Activated CD4-positive, alpha-beta T cell treated with anti-CD3 and anti-CD28 coated beads, Interleukin-2, Interleukin-6, amounts not matched to agents 100 ng/mL and 50 ng/mL, durations not matched to agents 16 hours and 8 hours (primary cell): ENCODE measurements at regions not wholly inside any gene's neighbourhood (a gene's known extent, or its start where the extent isn't known, plus 50 kb on each side); places are given as distances from the start of the nearest gene placed in this dataset.

ENCODE experiments used
- DNase-seq: peaks from one replicate; pipeline ENCODE4 v3.0.0-alpha.2; 2020

DNA sequence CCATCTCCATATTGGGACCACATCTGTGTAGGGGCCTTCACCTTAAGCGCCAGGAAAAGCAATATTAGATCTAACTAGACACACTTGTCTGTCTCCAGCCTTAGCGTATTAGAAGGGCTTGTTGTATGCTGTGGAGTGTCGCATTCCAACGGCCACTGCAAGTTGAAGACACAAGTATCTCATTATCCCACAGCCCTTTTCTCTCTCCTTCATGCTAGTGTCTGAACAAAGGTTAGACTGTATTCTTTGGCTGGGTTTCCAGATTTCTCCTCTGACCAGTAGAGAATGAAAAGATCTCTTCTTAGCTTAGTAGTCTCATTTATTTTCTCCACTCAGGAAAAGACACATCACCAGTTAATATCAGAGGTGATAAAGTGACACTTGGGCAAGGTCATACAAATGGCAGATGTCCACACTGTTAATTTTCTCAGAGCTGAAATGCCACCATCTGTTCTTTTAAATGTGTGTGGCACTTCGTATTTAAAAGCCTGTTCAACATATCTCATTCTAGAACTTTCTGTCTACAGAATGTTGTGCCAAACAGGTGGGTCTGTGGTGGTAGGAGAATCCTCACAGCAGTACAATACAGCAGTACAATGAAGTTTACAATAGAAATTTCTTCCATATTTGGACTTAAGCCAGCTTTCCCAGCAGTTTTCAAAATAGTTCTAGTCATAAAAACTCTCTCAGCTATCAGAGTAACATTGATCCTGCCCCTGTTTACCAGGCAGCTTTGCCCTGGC, 94.0 kb upstream of the ITGA6 start:
- DNase-seq, result no peak

DNA sequence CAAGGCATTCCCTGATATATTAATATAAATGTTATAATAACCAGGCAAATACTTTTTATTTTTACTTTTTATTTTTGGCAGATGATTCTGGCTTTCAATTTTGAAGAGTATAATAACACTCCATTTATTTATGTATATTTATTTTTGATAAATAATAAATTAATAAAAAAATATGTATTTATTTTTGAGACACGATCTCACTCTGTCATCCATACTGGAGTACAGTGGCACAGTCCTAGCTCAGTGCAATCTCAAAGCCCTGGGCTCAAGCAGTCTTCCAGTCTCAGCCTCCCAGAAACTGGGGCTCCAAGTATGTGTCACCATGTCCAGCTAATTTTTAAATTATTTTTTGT, 93.4 kb upstream of the ITGA6 start:
- no peak for DNase-seq

DNA sequence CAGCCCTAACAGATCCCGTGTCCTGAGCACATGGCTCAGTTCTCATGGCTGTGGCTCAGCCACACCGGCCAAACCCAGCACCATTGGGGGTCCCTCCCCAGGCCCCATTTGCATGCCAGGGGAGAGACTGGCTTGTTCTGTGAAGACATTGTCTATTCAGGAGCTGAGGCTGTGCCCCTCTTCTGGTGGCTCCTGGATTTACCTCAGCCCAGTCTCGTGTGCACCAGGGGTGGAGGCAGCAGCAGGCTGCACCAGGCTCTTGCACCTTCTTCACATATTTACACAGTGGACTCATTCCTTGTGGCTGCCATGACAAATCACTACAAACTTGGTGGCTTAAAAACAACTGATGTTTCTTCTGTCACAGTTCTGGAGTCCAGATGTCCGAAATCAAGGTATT, 92.4 kb upstream of the ITGA6 start:
- no peak for DNase-seq

DNA sequence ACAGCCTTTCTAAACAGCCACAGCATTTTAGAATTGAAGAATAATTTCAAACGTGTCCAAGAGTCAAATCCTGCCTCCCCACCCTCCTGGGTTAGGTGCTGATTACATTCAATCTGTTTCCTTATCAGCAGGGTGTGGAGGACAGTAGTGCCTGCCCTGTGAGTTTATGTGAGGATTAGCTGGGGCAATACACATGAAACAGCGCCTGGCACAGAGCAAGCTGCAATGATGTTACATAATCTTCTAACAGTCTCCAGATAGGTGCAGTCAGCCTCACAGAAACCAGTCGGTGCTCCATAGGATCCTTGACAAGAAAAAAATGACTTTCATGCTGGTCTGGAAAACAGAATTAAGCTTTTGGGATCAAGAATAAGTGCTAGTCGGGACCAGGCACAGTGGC, 91.7 kb upstream of the ITGA6 start:
- DNase-seq, result no peak

DNA sequence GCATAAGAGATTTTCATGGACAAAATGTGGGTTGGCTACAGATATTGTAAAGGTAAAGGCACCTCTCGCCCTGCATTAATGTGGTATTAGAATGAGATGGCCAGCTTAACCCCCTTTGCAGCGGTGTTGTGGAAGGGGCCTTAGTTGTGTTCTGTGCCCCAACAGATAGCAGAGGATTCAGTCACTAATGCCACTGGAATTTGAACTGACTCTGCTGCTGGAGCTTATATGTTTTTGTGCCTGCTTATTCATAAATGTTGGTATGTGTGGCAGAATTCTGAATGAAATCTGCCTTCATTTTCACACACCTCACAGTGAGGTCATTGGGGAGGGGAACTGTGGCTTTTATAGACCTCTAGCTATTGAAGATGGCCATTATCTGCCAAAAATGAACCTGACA, 90.7 kb upstream of the ITGA6 start:
- DNase-seq, result no peak

DNA sequence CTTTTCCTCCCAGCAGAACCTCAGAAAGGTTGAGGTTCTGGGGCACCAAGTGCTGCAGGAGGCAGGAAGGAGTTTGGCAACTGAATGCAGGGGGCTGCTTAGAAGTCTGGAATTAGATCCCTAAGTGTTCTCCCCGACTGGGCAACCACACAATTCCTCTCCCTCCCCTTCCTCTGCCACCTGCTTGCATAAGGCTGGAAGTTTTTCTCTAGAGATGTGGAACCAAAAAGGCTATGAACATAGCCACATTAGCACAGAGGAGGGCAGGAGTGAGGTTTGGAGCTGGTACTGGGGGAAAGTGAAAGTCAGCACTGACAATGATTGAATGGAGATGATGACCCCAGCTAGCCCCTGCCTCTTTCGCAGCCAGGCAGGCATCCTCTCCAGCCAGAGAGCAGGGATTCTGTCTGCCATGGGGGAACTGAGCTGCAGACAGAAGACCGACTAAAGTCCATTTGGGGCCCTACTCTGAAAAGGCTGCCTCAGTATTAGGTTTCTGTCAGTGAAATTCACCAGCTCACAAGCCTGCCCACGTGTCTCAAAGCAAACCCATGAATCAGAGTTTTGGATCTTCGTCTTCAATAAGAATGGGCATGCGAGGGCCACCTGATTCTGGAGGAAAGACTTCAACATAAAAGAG, 87.9 kb upstream of the ITGA6 start:
- DNase-seq, result no peak

DNA sequence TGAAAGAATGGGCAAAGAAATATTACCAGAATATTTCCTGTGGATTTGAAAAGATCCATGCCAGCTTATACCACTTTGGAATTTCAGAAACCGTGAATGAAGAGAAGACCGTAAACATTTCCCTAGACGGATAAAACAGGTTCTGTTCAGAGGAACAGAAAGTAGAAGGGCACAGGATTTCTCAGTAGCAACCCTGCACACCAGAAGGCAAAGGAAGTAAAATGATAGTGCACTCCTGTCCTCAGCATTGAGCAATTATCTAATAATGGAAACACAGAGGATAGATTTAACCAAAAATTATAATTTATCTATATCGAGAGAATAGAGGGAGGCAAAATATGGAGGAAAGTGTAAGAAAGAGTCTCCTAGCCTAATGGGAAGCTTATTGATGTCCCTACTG, 87.0 kb upstream of the ITGA6 start:
- DNase-seq, result no peak

DNA sequence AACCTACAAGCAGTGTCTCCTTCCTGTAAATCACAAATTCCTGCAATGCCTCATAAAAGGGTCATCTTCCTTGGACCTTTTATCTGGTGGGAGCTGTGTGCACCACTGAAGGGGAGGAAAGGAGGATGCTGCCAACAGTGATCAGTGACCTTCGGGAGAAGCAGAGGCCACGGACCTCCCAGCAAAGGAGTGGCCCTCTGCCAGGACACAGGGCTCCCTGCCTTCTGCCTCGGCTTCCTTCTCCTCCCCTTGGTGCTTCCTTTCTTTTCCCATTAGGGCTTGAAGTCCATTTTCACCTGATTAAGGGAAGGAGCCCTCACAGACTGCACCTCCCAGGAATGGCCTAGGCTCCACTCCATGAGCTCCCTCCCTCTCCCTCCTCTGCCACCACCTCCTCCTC, 85.3 kb upstream of the ITGA6 start:
- DNase-seq, result no peak

DNA sequence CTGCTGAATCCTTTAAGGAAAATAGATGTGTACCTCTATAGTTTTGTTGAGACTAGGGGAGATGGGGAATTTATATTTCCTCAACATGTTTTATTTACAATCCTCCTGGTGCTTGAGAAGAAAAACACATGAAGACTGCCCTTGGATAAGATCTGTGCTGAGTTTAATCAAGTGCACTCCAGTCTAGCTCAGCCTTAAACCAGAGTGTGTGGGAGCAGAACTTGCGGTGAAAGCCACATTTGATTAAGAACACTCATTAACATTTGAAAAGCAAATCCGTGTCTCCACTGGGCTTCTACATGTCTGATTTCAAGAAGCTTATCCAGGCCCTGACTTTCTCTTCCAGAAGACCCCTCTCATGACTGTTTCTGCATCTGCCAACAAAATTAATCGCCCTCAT, 84.8 kb upstream of the ITGA6 start:
- no peak for DNase-seq

DNA sequence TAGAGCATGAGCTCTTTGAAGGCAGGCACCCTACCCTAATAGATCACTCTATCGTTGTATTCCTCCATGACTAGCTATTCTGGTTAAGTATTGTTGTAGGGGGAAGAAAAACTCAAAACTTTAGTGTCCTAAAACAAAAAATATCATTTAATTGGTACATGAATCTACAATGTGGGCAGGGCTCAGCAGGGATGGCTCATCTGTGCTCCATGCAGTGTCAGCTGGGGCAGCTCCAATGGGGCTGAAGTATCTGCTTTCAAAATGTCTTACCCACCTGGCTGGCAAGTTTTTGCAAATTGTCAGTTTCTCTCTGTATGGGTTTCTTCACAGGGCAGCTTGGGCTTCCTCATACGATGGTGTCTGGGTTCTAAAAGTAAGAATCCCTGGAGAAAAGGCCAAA, 83.2 kb upstream of the ITGA6 start:
- no peak for DNase-seq

DNA sequence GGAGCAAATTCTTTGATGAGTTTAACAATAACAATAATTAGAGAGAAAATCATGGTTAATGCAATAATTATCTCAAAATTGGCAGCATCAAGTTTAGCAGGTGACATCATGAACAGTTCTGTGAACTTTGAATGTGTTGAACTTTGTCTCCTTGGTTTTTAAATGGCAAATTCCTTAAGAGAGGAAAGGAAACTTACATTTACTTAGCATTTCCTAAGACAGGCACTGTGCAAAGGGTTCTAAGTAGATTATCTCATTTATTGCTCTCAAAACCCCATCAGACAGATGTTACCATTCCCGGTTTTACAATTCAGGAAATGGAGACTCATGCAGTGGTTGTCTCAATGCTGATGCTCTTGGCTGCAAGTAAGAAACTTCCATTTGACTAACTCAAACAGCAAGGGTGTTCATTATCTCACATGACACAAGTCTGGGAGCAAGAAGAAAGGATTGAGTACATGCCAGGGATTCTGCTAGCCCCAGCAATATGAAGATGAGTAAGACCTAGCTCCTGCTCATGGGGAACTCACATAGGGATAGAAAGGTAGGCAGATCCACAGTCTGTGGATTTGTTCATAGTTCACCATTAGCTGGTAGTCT, 81.3 kb upstream of the ITGA6 start:
- DNase-seq, result no peak

DNA sequence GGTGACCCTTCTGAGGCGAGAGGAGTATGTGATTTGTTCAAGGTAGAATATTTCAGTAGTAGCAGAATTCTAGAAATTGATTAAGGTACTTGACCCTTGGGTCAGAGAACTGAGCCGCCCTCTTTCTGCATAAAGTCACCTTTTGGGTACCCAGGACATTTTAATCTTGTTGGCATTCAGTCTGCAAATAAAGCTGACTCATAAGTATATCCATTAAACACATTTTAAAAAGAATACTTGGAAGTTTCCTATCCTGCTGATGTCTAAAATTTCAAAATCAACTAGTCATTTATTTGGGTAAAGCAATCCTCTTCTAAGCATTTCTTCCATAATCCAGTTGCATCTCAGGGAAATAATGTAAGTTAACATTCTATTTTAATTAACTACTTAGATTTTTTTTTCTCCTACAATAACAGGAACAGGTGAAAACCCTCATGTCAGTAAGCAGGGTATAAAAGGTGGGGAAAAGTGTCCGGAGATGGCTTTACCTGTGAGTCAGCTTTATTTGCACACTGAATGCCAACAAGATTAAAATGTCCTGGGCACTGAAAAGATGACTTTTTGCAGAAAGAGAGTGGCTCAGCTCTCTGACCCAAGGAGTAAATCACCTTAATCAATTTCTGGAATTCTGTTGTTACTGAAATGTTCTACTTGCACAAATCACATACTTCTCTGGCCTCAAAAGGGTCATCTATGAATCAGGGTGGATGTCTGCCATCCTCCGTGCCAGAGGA, 78.7 kb upstream of the ITGA6 start:
- no peak for DNase-seq

DNA sequence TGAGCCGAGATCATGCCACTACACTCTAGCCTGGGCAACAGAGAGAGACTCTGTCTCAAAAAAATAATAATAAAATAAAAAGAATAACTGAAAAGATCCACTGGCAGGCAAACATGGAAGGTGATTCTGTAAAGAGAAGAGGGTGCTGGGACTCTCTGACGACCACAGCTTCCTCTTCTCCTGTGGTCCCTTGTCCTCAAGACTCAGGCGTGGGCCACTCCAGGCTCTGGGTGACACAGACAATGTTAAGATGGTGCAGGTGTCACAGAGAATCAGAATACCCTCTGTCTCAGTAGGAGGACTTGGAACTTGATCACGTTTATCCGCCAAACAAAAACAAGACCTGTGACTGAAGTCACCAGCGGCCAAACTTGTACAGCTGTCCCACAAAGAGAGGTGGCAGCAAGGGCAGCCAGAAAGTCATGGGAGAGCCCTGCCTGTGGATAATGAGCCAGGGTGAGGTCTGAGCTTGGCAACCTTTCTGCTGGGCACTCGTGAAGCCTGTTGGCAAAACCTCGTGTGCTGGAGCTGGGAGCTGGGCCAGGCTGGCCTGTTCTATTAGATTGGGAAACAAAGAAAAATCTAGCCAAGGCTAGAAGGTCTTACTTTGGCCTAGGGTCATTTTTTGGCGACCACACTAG, 76.4 kb upstream of the ITGA6 start:
- no peak for DNase-seq

DNA sequence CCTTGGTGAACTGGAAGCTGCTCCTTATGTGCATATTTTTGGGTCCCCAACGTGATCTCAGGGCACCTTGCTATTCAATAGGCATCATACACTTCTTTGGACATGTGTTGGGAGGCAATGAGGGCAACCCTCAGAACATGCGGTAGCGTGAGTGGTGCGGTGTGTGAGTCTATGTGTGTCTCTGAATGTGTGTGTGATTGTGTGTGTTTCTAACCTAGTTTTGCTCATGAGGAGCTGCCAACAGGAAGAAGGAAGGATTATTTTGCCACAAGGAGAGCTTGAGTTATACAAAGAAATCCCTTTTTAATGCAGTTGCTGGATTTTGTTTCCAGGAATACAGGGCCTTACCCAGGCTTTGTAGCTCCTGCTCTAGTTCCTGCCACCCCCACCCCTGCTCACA, 75.8 kb upstream of the ITGA6 start:
- DNase-seq, result no peak

DNA sequence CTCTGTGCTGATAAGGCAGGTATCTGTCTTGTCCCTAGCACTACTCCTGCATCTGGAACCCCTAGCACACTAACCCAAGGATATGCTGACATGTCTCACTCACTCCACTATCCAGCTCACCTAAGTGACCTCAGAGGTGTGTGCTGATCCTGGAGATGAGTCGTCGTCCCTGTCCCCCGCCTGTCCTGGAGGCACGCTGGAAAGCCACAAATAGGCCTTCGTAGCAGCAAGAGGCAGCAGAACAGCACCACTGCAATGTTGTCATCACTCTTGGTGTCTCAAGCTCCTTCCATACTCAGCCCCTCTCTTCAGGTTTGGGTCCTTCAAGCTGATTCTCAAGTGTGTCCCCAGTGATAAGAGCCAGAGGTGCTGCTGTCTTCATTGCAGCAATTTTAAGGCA, 73.0 kb upstream of the ITGA6 start:
- no peak for DNase-seq

DNA sequence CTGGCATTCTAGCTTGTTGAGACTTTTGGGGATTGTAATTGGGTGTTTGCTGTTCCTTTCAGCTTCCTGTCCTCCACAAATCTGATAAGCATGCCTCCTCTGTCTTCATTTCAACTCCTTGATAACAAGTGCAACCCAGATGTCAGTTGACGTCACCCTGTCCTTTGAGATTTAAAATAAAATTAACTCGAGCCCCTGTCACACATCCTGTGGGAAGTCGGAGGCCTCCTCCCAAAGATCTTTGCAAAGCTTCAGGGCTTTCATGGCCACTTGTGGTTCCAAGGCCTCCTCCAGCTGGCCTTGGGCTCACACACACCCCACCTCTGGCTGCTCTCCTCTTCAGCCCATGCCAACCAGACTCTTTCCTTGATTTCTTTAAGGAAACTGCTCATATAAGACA, 69.9 kb upstream of the ITGA6 start:
- DNase-seq, result no peak

DNA sequence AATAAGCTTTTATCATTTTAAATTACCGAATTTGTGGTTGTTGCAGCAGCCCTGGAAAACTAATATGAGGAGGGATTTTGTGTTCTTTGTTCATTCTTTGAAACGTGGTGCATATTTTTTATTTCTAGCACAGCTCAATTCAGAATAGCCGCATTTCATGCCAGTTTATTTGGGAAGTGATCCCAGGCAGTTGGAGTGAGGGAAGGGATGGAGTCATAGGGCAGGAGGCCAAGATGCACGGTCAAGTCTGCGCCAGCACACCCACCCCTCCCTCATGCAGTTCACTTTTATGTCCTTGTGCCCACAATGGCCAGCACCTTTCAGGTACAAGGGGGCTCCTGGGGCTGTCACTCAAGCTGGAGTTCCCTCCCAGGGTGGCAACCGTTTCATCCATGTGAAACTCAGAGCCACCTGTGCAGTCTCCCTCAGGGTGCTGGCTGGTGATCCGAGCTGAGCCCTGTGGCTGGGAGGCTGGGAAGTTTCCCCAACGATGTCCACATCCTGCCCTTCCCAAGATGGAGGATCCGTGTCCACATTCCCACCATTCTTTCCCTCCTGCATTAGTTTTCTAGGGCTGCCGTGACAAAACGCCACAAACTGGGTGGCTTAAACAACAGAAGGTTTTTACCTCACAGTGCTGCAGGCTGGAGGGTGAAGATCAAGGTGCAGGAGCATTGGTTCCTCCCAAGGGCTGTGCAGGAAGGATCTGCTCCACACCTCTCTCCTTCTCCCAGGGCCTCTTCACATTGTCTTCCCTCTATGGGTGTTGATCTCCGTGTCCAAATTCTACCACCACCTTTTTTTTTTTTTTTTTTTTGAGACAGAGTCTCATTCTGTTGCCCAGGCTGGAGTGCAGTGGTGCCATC, 68.5 kb upstream of the ITGA6 start:
- DNase-seq, result no peak

DNA sequence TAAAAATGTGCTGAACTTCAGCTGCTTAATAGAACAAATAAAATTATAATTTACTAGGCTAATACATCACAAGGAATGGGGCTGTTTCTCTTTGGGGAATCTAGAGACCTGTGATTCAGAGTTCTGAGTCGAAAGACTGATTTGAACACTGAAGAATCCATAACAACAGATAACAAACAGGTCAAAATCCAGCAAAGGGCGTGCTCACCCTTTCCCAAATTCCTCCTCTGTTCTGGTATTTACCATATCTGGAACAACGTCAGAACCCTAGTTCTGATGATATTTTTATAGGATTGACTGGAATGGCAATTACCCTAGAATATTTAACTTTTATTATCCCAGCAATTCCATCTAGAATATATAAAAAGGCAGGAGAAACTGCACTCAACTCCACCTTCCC, 66.0 kb upstream of the ITGA6 start:
- no peak for DNase-seq

DNA sequence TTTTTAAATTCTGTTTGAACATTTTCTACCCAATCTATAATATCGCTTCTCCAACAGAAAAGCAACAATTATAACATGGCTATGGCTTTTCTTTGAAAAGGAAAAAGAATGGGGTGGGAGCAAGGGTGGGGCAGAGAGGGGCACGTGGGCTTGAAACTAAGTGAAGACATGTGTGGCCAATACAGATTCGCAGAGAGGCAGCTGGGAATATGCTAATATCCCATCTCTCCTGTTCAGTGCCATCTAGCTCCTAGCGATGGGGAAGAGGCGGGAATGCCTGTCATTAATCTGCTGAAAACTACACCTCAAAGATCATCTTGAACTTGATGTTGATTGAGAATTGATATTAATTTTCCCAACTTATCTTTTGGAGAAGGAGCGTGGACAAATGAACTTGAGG, 65.5 kb upstream of the ITGA6 start:
- no peak for DNase-seq

DNA sequence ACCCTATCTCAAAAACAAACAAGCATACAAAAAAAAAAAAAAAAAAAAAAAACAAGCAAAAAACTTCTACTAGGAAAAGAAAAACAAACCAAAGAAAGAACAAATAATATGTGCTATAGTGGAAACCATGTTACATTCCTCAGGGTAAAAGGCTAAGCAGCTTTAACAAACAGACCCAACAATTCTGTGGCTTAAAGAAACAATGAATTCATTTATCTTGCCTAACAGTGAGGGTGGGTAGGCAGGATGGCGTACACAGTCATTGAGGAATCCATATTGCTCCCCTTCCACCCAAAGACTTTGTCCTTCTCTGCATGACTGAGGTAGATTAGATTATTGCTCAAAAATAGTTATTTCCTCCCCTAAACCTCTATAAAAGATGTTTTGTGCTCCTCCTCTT, 63.1 kb upstream of the ITGA6 start:
- no peak for DNase-seq

DNA sequence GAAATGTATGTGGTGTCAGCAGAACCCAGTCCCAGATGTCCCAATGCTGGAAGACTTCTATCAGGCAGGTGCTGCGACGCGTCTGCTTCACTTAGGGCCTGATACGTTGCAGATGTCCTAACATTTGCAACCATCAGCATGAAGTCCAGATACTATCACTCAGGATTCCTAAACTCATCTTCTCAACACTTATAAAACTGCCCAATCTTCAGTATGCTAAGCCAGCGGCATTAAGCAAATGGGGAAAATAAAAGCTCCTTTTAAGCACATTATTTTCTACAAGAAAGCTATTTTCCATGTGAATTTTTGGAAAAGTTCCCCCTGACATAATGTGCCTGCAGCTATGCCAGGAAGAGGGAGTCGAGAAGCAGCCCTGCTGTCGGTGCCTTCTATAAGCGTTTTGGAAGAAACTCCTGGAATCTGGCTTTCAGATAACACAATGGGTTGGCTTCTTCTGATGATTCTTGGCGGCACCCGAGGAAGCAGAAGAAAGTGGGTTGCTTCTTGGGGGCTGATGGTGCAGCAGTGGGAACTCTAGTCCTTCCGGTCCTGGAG, 60.7 kb upstream of the ITGA6 start:
- DNase-seq, result no peak

DNA sequence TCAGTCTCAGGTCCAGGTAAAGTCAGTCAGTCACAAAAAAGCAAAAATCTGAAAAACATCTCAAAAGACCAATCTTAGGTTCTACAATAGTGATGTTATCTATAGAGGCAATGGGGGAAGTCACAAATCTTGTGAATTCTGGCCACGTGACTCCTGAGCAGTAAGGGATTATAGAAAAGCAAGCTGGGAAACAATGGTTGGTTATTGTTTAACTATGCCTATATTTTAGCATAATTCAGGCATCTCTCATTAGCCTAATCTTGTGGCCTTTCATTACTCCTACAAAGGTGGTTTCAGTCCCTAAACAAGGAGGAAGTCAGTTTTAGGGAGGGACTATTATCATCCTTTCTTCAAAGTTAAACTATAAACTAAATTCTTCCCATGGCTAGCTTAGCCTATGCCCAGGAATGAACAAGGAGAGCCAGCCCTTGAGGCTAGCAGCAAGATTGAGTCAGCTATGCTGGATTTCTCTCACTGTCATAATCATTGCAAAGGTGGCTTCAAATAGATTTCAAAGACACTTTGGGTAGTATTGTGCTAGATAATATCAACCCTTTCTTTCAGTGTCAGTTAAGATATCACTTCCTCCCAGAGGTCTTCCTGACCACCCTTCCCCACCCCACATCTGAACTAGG, 56.4 kb upstream of the ITGA6 start:
- DNase-seq, result no peak
